Astrocyte (in vitro differentiated cells and primary cell): ENCODE measurements at regions not wholly inside any gene's neighbourhood (a gene's known extent, or its start where the extent isn't known, plus 50 kb on each side); places are given as distances from the start of the nearest gene placed in this dataset.

Experiments used
- EZH2 ChIP-seq: IDR thresholded peaks from 2 replicates; pipeline ENCODE4 v1.6.1; 2012; ENCODE audit warnings: mild to moderate bottlenecking, low read length, inconsistent platforms; ENCODE audit not compliant: insufficient read depth
- TF ChIP-seq, protein P1 (sequence below): IDR thresholded peaks from 2 replicates; pipeline ENCODE4 v1.5.1; 2011; ENCODE audit warnings: low read depth, mild to moderate bottlenecking, inconsistent platforms, low read length, moderate library complexity; ENCODE audit not compliant: insufficient read depth

DNA sequence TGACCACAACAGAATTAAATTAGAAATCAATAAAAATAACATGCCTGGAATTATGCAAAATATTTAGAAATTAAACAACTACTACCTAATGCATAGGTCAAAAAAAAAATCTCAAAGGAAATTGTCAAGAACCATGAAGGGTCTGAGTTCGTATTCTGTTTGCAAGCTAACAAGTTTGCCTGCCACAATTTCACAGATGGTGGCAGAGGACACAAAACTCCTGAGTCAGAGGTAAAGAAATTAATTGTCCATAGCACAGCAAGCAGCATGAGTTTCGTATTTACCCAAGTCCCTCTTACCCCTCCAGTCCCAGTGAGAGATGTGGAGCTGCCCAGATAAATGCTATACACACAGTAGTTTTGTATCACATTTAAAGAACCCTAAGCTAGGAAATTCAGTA is 675.9 kb downstream of the UQCRFS1 start:
- TF ChIP-seq, protein P1, sequence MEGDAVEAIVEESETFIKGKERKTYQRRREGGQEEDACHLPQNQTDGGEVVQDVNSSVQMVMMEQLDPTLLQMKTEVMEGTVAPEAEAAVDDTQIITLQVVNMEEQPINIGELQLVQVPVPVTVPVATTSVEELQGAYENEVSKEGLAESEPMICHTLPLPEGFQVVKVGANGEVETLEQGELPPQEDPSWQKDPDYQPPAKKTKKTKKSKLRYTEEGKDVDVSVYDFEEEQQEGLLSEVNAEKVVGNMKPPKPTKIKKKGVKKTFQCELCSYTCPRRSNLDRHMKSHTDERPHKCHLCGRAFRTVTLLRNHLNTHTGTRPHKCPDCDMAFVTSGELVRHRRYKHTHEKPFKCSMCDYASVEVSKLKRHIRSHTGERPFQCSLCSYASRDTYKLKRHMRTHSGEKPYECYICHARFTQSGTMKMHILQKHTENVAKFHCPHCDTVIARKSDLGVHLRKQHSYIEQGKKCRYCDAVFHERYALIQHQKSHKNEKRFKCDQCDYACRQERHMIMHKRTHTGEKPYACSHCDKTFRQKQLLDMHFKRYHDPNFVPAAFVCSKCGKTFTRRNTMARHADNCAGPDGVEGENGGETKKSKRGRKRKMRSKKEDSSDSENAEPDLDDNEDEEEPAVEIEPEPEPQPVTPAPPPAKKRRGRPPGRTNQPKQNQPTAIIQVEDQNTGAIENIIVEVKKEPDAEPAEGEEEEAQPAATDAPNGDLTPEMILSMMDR, result no peak
- no peak for TF ChIP-seq EZH2
